ENCODE measurements at regions not wholly inside any gene's neighbourhood (a gene's known extent, or its start where the extent isn't known, plus 50 kb on each side); places are given as distances from the start of the nearest gene placed in this dataset.
"Not testable (repeated sequence)": the region's sequence is repeated elsewhere in the genome, so short reads cannot be mapped to it uniquely, and the experiment has no call there.

GRCh38 chr6:167234576-167234975, 56.5 kb upstream of the UNC93A start:
- not testable (repeated sequence) for TF ChIP-seq POLR2A (IDR thresholded peaks at IDR 0.05; ENCODE audit: extremely low read depth, insufficient read length); MYC (IDR thresholded peaks at IDR 0.05; ENCODE audit: low read depth, low read length)
- TF ChIP-seq, protein P1, sequence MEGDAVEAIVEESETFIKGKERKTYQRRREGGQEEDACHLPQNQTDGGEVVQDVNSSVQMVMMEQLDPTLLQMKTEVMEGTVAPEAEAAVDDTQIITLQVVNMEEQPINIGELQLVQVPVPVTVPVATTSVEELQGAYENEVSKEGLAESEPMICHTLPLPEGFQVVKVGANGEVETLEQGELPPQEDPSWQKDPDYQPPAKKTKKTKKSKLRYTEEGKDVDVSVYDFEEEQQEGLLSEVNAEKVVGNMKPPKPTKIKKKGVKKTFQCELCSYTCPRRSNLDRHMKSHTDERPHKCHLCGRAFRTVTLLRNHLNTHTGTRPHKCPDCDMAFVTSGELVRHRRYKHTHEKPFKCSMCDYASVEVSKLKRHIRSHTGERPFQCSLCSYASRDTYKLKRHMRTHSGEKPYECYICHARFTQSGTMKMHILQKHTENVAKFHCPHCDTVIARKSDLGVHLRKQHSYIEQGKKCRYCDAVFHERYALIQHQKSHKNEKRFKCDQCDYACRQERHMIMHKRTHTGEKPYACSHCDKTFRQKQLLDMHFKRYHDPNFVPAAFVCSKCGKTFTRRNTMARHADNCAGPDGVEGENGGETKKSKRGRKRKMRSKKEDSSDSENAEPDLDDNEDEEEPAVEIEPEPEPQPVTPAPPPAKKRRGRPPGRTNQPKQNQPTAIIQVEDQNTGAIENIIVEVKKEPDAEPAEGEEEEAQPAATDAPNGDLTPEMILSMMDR (IDR thresholded peaks at IDR 0.05; ENCODE audit: low read depth, low read length), result not testable (repeated sequence)
